Mucosa of rectum (tissue), 2 donors: ENCODE measurements at regions not wholly inside any gene's neighbourhood (a gene's known extent, or its start where the extent isn't known, plus 50 kb on each side); places are given as distances from the start of the nearest gene placed in this dataset.

Experiments
- H3K27ac ChIP-seq, 2 donors: one replicate each; pipeline ENCODE4 v1.7.0; 2013; ENCODE audit warnings: inconsistent platforms in 2 of 2, low read depth in 2 of 2, low read length in 2 of 2
- H3K27me3 ChIP-seq, 2 donors: one replicate each; pipeline ENCODE4 v1.7.0; 2013; ENCODE audit warnings: low read length in 2 of 2; ENCODE audit not compliant: control insufficient read depth in 2 of 2, insufficient read depth in 2 of 2
- H3K36me3 ChIP-seq, 2 donors: one replicate each; pipeline ENCODE4 v1.7.0; 2013; ENCODE audit warnings: low read length in 2 of 2; ENCODE audit not compliant: control insufficient read depth in 2 of 2, insufficient read depth in 2 of 2
- H3K4me1 ChIP-seq, 2 donors: one replicate each; pipeline ENCODE4 v1.7.0; 2013; ENCODE audit warnings: low read length in 2 of 2, mild to moderate bottlenecking in 1 of 2; ENCODE audit not compliant: control insufficient read depth in 2 of 2, insufficient read depth in 2 of 2
- H3K4me3 ChIP-seq, 2 donors: one replicate each; pipeline ENCODE4 v1.7.0; 2013; ENCODE audit warnings: low read length in 2 of 2
- H3K9ac ChIP-seq, 2 donors: one replicate each; pipeline ENCODE4 v1.7.0; 2013; ENCODE audit warnings: low read length in 2 of 2, low read depth in 1 of 2, mild to moderate bottlenecking in 1 of 2
- H3K9me3 ChIP-seq, 2 donors: one replicate each; pipeline ENCODE4 v1.7.0; 2013; ENCODE audit warnings: low read length in 2 of 2; ENCODE audit not compliant: control insufficient read depth in 2 of 2
- donor health status: healthy.
- donor health status: Normal muscosa, but diverticular disease.

DNA sequence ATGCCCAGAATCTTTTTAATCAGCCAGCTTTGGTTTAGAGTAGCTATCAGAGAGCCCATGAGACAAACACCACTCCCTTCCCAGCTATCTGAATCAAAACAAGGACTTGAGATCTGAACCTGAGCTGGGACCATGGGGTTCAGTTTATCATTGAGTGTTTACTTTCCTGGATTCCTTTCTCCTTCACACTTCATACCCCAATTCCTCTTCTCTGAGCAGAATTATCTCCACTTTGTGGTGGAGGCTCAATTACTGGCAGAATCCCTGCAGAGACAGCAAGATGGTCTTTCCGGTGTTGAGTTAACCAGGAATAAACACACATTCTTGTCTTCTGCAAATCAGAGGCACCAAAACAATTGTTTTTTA lies 102.4 kb downstream of the RPL22L1 start:
- Histone ChIP-seq H3K9ac (no peak overlapping the region), H3K4me1 (no peaks in the 10 kb centered on the region), H3K4me3 (no peak overlapping the region), H3K27me3 (no peaks in the 10 kb centered on the region), H3K36me3 (no peaks in the 10 kb centered on the region), H3K9me3 (no peaks in the 10 kb centered on the region), H3K27ac (no peak overlapping the region)

DNA sequence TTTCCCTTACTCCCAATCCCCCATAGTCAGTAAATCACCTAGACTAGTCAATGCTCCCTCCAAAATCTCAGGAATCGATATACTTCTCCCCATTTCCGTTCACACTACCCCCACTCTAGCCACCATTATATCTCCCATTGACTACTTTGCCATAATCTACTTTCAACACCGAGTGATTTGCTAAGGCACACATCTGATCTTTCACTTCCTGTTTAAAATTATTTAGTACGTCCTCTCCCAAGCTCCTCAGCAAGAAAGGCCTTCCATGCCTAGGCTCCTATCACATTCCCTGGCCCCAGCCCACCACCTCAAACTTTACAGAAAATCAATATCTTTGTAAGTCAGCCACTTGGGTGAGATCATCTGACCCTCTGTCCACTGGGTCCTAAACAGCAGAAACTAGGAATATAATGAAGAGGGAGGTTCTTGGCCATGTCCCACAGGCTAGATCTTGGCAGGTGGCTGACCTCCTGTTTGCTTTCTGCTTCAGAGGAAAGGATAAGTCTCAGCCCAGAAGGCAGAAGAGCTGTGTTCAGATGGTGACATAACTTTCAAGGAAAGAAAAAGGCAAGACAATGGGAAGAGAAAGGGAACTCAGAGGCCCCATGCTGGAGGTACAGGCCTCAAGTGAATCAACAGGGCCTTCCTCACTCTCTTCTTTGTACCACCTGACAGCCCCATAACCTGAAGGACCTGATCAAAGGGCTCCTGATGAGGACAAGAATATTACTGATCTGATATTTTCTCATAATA lies 103.0 kb downstream of the RPL22L1 start:
- no peaks in the 10 kb centered on the region for H3K9me3 ChIP-seq
- no peak overlapping the region for H3K9ac ChIP-seq
- no peaks in the 10 kb centered on the region for H3K27me3 ChIP-seq
- no peaks in the 10 kb centered on the region for H3K4me1 ChIP-seq
- H3K36me3 ChIP-seq, result no peaks in the 10 kb centered on the region
- no peak overlapping the region for H3K27ac ChIP-seq
- H3K4me3 ChIP-seq, result no peak overlapping the region

DNA sequence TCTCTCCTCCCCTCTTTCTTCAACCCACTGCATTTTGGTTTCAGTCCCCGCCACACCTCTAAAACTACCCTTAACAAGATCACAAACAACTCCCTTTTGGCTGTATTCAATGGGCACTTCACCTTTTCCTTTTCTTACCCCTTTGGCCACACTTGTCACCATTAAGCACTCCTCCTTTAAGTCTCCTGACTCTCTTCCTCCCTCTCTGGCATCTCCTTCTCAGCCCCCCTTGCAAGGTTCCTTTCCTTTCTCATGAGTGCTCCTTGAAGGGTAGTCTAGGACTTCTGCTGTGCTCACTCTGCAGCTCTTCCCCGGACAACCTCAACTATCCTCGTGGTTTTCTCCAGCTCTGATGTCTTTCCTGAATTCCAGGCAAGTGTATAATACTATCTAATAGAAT lies 103.7 kb downstream of the RPL22L1 start:
- Histone ChIP-seq H3K27me3 (no peaks in the 10 kb centered on the region), H3K36me3 (no peaks in the 10 kb centered on the region), H3K27ac (no peak overlapping the region), H3K4me3 (no peak overlapping the region), H3K9ac (no peak overlapping the region), H3K9me3 (no peaks in the 10 kb centered on the region), H3K4me1 (no peaks in the 10 kb centered on the region)

DNA sequence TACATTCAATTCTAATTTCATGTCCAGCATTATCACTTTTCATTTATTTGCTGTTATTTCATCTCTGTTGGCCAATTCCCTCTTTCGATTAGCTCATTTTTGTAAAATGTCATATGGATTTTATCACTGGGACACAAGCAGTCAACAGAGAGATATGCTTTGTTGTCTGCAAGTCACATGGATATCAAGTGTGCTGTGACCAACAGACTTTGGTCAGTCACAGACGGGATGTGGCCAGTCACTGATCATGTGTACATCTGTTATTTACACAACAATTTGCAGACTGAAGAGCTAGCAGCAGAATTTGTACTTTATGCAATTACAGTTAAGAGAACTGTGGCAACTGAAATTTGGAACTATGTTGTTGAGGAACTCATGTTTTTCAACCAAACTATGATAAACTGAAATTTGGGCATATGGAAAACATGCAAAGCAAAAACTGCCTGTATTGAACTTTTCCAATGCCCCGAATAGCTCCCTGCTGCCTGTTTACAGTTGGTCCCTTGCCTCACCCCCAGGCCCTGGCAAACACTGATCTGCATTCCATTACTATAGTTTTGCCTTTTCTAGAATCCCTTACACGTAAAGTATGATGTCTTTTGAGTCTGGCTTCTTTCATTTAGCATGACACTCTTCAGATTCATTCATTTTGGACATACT lies 104.4 kb downstream of the RPL22L1 start:
- Histone ChIP-seq H3K36me3 (no peaks in the 10 kb centered on the region), H3K27ac (no peak overlapping the region), H3K9ac (no peak overlapping the region), H3K4me3 (no peak overlapping the region), H3K9me3 (no peaks in the 10 kb centered on the region), H3K4me1 (no peaks in the 10 kb centered on the region), H3K27me3 (no peaks in the 10 kb centered on the region)

DNA sequence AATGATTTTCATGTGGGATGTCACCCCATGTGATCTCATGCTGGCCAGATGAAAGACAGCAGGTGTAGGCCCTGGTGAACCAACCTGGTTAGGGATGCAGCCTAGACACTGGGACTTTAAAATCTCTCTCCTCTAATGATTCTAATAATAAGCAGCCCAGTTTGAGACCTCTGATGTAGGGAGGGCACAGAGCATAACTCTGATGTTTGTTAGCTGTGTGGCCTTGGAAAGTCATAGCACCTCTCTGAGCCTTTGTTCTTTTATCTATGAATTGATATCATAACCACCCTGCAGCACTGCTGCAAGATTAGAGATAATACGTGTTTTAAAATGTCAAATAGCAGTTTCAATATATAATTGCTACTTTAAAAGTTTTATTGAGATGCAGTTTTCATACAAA lies 106.0 kb downstream of the RPL22L1 start:
- no peak overlapping the region for H3K4me3 ChIP-seq
- H3K27ac ChIP-seq, result no peak overlapping the region
- no peaks in the 10 kb centered on the region for H3K4me1 ChIP-seq
- H3K9me3 ChIP-seq, result no peaks in the 10 kb centered on the region
- no peaks in the 10 kb centered on the region for H3K27me3 ChIP-seq
- H3K36me3 ChIP-seq, result no peaks in the 10 kb centered on the region
- no peak overlapping the region for H3K9ac ChIP-seq

DNA sequence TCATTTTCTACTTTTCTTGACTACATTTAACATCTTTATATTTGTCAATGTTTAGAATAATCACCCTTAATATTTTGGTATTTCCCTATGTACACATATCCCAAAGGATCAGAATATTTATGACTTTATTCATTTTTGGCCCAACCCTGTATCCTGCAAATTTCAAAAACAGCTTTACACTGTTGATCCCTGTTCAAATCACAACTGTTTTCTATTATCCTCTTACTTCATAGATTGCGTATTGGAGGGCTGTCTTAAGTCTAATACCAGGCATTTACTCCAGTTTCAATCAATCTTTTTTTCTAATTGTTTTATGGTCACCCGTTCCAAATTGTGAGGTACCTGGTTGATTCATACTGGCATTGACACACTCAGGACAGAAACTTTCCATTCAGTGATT lies 107.9 kb downstream of the RPL22L1 start:
- Histone ChIP-seq H3K9me3 (no peaks in the 10 kb centered on the region), H3K4me3 (no peak overlapping the region), H3K36me3 (no peaks in the 10 kb centered on the region), H3K27me3 (no peaks in the 10 kb centered on the region), H3K4me1 (no peaks in the 10 kb centered on the region), H3K27ac (no peak overlapping the region), H3K9ac (no peak overlapping the region)

DNA sequence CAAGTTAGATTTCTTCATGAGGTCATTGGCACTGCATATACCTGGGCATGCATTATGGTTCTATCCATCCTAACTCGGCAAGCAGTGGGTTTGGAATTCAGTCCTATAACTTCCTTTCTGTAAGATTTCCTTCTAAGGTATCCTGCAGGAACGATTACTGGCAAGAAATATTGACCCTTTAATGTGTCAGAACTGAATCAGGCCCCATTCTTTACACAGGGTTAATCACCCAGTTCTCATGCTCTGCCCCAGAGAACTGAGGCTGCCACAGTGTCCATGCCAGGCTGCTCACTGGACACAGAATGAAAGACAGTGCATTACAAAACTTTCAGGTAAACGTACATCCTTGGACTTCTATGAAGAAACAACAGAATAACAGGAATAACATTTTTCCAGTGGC lies 108.9 kb downstream of the RPL22L1 start:
- no peaks in the 10 kb centered on the region for H3K4me1 ChIP-seq

DNA sequence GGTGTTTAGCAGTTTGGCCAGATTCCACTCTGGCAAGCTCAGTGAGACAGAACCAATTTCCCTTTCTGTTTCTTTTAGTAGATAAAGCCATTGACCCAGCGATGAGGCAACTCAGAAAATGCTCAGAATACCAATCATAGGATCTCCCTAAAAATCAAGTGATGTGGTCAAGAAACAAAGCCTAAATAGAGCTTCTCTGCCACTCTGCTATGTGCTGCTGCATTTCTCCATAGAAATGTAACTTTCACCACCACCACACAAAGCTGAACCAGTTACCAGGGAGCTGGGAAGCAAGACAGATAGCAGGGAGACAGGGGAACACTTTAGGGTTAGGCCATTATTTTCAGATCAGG lies 109.8 kb downstream of the RPL22L1 start:
- H3K4me3 ChIP-seq, result no peak overlapping the region
- no peaks in the 10 kb centered on the region for H3K4me1 ChIP-seq
- H3K9ac ChIP-seq, result no peak overlapping the region
- H3K27me3 ChIP-seq, result no peaks in the 10 kb centered on the region
- H3K36me3 ChIP-seq, result no peaks in the 10 kb centered on the region
- no peak overlapping the region for H3K27ac ChIP-seq
- H3K9me3 ChIP-seq, result no peaks in the 10 kb centered on the region

More for the DNA sequence above, 108.9 kb downstream of the RPL22L1 start:
- H3K27me3 ChIP-seq, result no peaks in the 10 kb centered on the region
- H3K36me3 ChIP-seq, result no peaks in the 10 kb centered on the region
- H3K4me3 ChIP-seq, result no peak overlapping the region
- no peak overlapping the region for H3K27ac ChIP-seq
- H3K9ac ChIP-seq, result no peak overlapping the region
- H3K9me3 ChIP-seq, result no peaks in the 10 kb centered on the region

DNA sequence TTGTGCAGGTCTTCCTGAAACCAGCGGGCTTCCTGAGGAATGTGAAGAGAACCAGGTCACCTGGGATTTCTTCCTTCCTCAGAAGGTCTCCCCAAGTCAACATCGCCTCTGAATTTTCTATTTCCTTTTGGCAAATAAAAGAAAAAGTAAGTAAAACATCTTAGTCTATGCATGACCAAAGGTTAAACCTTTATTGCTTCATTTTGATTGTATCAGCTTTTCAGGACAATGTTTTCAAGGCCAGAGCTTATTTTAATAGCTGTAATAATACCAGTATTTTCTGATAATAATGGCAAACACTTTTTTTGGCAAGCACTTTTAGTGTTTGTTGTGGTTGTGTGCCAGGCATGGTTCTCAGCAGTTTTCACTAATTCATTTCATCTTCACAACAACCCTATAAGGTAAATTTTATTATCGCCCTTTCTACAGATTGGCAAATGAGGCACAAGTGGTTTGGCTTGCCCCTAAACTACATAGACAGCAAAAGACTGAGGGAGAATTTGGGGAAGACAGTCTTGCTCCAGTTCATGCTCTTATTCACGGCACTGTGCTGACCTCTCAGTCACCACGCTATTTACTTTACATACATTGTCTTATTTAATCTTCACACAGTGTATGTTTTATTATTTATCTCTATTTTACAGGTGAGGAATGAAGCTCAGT lies 110.4 kb downstream of the RPL22L1 start:
- no peaks in the 10 kb centered on the region for H3K36me3 ChIP-seq
- H3K4me1 ChIP-seq, result no peaks in the 10 kb centered on the region
- H3K9ac ChIP-seq, result no peak overlapping the region
- H3K27me3 ChIP-seq, result no peaks in the 10 kb centered on the region
- H3K27ac ChIP-seq, result no peak overlapping the region
- no peaks in the 10 kb centered on the region for H3K9me3 ChIP-seq
- no peak overlapping the region for H3K4me3 ChIP-seq

DNA sequence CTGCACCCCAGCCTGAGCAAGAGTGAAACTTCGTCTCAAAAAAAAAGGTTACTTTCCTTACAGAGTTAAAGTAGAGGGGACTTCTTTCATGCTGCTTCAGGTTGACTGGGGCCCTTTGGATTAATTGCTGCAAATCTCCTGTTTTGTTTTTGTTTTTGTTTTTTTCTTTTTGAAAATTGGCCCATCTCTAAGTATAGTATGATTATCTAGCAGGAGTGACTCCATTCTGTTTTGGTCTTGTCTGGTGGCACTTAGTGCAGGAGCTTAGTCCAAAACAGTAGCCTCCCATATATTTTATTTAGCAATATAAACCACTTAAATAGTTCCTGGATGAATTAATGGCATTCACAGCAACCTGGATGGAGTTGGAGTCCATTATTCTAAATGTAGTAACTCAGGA lies 113.0 kb downstream of the RPL22L1 start:
- H3K4me1 ChIP-seq, result peaks cover 0 to 2% of the 10 kb centered on the region in 2 donors
- H3K27me3 ChIP-seq, result no peaks in the 10 kb centered on the region
- no peaks in the 10 kb centered on the region for H3K9me3 ChIP-seq
- H3K9ac ChIP-seq, result no peak overlapping the region
- H3K27ac ChIP-seq, result no peak overlapping the region
- H3K4me3 ChIP-seq, result no peak overlapping the region
- H3K36me3 ChIP-seq, result no peaks in the 10 kb centered on the region
